ENCODE measurements at regions not wholly inside any gene's neighbourhood (a gene's known extent, or its start where the extent isn't known, plus 50 kb on each side); places are given as distances from the start of the nearest gene placed in this dataset.

DNA sequence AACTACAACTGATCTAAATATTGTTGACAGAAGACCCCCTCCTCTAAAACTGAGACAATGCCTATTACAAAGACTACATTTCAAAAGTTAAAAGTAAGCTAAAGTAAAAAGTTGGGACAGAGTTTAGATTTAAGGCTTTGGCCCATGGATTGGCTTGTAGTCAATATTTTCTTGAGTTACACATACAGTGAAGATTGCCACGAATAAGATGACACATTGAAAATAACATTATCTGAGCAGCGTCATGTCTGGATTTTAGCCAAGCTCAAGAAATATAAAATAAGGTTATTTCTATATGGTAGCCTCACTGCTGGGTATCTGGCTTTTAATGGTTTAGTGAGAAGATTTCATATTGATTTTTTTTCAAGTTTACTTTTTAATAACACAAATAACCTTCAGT, 266.2 kb upstream of the LDB2 start:
- no peak for DNase-seq

DNA sequence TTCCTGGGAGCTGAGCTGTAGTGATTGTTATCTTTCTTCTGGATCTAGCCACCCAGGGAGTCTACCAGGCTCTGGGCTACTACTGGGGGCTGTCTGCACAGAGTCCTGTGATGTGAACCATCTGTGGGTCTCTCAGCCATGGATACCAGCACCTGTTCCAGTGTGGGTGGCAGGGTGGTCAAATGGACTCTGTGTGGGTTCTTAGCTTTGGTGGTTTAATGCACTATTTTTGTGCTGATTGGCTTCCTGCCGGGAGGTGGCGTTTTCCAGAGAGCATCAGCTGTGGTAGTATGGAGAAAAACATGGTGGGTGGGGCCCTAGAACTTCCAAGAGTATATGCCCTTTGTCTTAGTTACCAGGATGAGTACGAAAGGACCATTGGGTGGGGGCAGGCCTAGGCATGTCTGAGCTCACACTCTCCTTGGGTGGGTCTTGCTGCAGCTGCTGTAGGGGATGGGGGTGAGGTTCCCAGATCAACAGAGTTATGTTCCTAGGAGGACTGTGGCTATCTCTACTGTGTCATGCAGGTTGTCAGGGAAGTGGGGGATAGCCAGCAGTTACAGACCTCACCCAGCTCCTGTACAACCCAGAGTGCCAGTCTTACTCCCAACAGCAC, 264.8 kb upstream of the LDB2 start:
- no peak for DNase-seq

DNA sequence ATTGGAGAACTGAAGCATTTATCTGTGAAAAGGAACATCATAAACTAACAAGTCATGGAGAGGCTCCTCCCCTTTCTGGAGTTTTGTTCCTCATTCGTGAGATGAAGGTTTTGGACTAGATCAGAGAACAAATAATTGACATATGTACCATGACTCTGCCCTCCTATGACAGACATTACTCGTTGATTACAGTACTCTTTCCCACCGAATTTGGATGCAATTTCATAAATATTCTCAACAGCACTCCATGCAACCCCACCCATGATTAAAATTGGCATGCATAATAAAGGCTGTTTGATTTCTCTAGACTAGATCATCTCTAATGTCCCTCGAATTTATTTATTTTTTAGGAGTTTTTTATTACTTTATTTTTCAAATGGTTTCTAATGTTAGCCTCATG, 258.9 kb upstream of the LDB2 start:
- no peak for DNase-seq

DNA sequence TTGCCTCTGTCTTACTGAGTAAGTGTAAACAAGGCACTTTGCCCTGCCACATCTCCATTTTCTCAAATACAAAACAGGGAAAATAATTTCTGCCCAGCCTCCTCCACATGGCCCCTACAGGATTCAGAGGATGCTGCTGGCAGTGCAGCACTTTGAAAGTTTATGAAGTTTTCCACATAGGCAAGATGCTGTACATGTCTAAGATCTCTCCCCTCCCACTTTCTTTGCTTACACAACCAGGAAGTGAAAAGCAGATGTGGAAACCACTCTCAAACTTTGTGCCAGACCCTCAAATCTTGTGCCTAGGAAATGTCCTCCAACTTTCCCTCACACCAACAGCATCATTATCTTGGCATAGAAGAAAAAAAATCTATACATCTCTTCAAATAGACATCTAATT, 257.0 kb upstream of the LDB2 start:
- DNase-seq = no peak

DNA sequence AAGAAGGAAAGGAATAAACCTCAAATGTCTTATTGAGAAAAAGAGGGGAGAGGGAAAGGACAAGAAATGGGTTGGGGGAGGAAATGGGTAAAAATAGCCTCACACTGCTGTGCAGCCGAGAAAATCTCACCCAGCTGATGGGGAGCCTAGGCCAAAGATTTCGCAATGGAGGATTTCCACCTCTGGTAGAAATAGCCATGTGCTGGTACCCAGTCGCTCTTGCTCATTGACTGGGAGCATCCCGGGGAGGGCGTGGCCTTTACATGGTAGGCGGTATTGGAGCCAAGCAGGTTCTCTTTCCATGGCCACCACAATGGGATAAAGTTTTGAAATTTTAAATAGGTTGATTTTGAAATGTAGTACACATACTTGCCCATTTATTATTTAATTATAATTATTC, 255.1 kb upstream of the LDB2 start:
- DNase-seq = no peak

DNA sequence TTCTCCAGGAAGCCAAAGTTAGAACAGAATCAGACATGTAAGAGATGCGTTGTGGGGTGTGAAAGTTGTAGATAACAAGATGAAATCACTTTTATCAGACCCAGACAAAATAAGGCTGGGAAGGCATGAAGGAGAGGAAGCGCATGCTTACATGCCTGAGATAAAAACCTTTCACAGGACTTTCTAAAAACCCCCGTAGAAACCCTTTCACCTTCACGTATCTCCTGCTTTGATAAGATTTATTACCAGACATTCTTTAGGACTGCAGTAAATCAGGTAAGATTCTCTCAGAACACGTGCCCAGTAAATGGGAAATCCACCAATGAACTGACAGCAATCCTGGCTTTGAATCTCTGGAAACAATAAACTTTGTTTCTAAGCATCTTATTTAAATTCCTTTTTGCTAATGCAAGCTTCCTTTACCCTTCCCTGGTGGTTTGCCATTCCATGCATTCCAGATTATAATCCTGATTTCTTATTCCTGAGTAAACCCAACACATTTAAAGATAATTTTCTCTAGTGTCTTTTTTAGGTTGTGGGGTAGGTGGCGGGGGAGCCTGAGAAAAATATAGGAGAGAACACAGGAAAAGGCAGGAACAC, 254.6 kb upstream of the LDB2 start:
- DNase-seq = no peak

DNA sequence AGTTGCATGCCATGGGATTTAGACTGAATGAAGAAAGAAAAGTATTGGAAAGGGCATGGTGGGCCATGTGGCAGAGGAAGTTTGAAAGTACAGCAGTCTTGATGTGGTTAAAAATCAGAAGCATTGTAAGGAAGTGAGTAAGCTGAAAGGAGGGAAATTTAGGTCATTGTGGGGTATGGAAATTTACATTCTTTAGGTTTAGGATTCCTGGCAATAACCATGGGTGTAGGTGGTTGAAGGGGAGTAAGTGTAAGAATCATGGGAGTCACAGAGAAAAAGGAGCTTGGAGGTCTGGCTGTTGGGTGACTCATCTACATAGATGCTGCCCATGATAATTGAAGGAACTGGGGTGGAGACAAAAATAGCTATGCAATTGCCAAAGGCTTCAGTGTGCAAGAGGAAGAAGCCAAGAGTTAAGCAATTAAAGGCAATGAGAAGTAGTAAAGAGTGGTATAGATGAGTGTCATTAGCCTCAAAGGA, 243.8 kb upstream of the LDB2 start:
- no peak for DNase-seq

DNA sequence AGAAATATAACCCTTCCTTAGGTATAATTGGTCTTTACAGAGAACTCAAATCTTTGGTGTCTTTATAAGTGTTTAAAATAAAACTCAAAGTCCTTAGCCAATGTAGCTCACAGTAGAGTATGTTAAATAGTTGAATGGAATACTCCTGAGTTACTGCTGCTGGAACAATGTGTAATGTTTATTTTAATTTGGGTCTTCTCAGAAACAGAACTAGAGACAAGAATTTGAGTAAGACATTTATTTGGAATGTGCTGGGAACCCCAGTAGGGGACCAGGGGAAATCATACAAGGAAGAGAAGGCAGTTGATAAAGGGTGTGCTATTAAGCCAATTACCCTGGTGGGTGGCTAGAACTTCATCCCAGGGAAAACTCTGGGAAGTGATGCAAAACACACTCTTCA, 240.4 kb upstream of the LDB2 start:
- DNase-seq = no peak

DNA sequence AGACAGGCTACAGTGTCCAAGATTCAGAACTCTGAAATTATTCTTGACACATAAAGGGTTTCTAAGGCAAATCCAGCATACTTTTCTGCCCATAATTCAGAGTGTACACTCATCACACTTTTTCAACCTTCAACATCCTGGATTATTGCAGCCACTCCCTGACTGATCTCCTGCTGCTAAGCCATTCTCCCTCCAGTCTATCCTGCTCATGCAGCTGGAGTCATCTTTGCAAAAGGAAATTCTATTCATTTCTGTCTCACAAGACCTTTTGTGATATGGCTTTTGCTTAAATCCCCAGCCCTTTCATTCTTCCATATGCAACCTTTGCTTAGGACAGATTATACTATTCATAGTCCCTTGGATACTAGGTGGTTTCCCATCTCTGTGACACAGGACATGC, 236.1 kb upstream of the LDB2 start:
- DNase-seq = no peak

DNA sequence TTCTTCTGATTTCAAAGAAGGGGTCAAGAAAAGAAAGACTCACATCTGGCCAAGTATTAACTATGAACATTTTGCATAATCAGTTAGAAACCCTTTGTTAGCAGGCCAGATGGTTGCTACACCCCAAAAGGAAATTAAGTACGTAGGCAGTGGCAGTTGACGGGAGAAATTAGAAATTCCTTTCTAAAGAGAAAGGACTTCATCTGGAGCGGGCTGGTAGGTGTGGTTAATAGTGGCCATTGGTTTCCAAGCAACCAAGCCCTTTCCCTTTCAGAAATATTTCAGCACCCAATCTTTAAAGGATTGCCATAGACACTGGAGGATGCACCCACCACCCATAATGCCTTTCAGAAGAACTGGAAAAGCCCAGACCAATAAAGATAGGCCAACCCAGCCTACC, 235.7 kb upstream of the LDB2 start:
- DNase-seq = no peak

DNA sequence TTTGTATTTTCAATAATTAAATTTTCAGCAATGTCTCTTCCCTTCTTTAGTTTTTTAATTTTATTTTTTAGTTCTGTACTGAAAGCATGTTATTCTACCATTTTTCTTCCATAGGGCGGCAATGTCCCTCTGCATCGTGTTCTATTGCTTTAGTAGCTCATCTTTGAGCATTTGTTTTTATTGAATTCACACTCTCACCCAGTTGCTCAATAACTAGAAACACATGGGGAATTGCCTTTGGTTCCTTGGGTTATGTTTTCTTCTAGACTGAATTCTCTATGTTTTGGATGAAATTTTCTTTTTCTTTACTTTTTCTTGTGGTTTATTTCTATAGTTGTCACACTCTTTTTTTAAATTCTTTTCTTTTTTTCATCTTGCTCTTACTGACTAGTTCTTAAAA, 233.8 kb upstream of the LDB2 start:
- no peak for DNase-seq

DNA sequence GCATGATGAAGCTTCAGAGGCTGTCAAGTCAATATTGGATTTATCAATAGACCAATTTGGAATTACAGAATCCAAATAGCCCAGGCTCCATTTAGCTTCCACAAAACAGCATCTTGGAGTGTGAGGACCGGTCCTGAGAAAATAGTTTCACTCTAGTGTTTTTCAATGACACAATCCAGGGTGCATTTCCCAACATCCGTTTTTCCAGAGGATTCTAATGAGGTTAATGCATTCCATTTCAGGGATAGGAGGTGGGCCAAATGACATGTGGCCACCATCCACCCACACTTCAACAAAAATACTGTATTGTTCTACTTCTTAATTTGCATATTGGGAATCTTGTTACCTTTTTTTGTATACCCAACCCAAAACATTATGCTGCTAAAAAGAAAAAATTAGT, 229.8 kb upstream of the LDB2 start:
- no peak for DNase-seq

DNA sequence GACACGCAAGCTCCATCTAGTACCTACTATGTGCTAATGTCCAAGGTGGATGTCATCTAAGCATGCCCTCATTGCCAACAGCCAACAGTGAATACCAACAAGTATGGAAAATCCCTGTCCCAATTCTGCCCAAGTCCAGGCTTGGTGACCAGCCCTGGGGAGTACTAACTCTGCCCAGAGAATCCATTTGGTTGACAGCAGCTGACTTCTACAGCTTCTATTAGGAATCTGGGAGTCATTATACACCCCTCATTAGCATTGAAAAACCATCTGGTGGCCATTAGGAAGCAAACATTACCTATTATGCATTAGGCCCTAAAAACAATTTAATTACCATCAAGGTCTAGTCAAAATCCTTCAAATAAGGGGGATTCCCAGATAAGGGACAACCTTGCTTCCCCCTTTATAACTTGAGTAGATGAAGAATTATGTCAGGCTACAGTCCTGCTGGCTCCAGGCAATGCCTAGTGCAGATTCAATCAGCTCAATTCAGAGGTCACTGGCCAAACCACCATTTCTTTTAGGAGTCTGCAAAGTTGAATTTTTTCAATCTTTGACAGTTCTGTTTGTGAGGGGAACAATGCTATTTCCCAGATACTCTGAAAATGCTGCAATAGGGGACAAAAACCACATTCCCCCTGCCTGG, 228.0 kb upstream of the LDB2 start:
- DNase-seq = no peak

DNA sequence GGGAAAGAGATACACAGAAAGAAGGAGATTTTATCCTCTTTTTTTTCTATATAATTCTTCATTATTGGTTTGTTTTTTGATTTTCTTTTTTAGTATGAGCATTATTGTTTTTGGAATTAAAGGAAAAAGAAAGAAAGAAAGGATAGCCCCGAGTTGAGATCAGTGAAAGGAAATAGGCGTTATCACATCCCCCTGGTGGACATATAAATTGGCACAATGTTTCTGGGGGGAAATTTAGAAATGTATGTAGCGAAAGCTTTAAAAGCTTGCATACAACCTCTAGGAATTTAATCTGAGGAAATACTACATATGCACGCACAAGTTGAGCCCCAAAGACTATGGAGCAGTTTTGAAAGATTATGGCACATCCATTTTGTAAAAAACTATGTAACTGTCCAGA, 226.3 kb upstream of the LDB2 start:
- no peak for DNase-seq

DNA sequence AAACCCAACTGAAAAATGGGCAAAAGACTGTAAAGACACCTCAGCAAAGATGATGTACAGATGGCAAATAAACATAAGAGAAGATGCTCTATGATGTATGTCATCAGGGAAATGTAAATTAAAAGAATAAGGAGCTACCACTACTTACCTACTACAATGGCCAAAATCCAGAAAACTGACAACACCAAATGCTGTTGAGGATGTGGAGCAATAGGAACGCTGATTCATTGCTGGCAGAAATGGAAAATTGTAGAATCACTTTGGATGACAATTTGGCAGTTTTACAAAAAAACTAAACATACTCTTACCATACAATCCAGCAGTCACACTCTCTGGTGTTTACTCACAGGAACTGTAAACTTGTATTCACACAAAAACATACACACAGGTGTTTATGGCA, 222.3 kb upstream of the LDB2 start:
- no peak for DNase-seq

DNA sequence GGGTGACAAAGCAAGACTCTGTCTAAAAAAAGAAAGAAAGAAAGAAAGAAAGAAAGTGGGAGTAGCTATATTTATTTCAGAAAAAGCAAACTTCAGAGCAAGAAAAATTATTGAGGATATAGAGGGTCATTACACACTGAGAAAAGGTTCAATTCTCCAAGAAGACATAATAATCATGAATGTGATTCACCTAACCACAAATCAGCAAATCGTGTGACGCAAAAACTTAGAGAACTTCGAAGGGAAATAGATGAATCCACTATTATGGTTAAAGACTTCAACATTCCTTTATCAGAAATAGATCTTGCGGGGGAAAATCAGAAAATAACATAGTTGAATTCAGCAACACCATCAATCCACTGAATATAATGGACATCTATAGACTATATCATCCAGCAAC, 219.3 kb upstream of the LDB2 start:
- no peak for DNase-seq

DNA sequence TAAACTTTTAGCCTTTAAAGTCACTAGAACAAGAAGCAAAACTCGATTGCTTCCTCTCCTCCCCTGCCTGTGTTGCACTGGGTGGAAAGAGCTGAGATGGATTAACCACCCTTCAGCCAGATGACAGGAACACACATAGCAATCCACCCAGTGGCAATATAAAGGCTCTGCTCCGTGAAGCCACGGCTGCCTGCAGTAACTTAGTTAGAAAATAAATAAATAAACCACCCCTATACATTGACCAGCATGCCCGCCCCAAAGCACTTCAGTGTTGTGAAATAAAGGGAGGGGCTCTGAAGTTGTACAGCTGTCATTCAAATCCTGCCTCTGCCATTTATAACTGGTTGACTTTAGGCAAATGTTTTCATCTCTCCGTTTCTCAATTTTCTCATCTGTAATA, 217.1 kb upstream of the LDB2 start:
- DNase-seq = no peak

DNA sequence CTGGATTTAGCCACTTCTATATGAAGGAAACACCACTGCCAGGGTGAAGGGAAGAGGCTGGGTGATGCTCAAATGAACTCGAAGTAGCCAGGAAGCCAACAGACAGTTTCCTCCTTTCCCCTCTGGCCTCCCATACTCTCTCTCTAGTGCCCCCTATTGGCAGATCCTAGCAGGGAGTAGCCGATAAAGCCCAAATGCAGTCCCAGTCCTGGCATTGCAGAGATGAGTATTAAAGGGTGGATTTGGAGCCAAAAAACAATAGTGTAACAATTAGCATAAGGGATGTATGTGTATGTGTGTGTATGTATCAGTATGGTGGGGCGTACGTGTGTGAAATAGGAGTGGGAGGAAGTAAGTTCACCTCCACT, 213.8 kb upstream of the LDB2 start:
- DNase-seq = no peak

DNA sequence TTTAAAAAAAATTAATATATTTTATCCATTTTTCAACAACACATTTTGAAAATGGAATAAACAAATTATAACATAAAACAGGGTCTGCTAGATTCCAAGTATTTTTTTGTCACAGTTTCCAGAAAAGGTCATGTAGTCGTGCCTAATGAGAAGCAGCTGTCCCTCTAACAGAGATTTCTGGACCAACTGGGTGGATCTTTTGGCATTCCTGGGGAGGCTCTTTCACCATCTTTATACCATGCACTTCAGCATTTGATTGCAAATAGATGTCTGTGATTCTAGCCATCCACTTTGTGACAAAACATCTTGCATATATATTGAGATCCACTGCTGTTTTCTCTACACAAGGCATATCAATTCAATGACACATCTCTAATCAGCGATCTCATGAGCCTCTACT, 210.7 kb upstream of the LDB2 start:
- no peak for DNase-seq

DNA sequence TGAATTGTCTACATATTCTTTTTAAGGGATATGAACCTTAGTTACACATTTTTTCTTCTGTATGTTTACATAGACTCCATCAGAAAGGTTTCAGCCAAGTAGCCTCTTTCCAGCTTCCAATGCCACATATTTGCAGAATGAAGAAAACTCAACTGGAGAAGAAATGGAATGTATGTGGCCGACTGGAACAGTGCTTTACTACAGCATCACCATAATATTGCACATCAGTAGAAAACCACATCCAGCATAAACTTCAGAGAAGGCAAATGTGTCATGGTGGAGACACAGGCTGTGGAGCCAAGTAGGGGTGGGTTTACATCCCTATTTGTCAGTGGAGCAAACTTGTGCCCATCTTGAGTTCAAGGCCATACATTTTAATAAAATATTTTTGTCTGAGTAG, 204.8 kb upstream of the LDB2 start:
- no peak for DNase-seq

DNA sequence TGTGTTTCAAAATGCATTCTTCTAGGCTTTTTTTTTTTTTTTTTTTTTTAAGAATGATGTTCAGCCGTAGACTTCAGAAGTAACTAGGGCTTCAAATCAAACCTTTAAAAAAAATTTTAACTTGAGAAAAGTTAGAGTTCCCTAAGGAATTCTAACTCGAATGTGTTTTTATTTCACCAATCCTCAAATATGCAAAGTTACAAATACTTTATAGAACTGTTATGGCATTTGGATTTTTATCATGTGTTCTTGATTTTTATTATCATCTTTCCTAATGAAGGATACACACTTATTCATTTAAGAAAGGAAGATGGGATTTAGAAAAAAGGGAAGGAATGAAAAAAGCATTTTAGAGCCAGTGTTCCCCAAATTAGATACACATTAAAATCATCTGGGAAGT, 200.6 kb upstream of the LDB2 start:
- no peak for DNase-seq

DNA sequence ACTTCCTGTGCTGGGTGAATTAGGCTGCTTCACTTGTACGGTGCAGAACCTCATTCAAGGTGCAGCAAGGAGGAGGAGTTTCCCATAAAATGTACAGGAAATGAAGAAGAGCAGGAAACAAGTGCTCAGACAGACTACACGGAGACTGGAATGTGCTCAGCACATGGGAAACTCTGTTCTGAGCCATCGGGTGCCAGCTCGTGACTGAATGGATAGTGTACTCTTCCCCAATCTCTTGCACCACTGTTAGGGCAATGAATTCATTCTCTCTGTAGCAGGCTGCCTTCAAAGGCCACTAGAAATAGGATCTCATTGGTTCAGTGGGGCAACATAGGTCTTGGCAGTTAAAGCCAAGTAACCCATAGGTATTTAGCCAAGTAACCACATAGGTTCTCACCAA, 200.0 kb upstream of the LDB2 start:
- DNase-seq = no peak

DNA sequence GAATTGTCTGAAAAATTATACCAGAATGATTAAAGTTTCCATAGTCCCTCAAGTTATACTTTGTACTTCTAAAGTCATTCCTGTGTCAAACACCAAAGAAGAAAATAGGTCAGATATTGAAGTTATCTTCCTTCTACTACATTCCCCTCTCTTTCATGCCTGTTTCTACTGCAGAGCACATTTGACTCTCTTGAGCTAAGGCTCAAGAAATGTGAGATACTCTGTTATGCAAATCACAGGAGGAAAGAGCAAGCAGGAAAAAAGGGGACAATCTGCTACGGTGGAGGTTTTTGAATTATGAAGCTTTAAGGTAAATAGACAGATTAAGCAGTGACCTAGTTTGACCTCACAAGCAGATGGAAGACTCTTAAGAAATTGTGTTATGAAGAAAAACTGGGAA, 198.9 kb upstream of the LDB2 start:
- peak; percentile 26 for DNase-seq

DNA sequence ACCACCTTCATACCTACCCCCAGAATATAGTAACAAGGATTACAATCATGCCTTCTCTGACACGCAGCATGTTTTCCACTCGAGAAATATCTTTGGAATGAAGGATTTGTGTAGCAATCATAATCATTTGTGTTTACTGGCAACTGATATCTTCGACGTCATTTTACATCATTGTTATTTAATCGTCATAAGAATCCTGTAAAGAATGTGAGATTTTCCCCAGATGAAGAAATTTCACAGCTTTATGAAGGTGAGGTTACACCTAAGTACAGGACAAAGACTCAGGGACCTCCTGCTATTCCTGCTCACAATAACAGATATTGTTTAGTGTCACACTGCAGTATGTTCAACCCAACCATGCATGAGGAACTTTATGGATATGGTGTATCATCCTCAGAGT, 198.2 kb upstream of the LDB2 start:
- DNase-seq = no peak

DNA sequence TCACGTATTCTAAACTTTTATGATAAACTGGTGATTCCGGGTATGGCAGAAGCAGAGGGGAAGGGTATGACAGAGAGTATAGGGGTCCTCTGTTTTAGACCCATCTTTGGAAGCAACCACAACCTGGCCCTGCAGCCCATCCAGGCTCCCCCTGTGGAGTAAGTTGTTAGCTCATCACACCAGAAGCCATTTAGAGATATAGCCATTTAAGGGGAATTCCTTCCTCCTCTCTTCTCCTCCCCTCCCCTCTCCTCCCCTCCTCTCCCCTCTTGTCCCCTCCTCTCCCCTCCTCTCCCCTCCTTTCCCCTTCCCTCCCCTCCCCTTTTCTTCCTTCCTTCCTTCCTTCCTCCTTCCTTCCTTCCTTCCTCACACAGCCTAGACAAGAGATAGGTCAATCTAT, 197.3 kb upstream of the LDB2 start:
- no peak for DNase-seq

Measured in NCI-H524 treated with DMSO at 0.1 percent for 48 hours (cell line).